DMS153 treated with DMSO at 0.1 percent for 48 hours (cell line): ENCODE measurements at regions not wholly inside any gene's neighbourhood (a gene's known extent, or its start where the extent isn't known, plus 50 kb on each side); places are given as distances from the start of the nearest gene placed in this dataset.
"Not testable (repeated sequence)": the region's sequence is repeated elsewhere in the genome, so short reads cannot be mapped to it uniquely, and the experiment has no call there.

Source experiments
- DNase-seq: peaks from one replicate; lab custom pipeline; 2025; ENCODE audit not compliant: unreplicated experiment; lab: John Stamatoyannopoulos, UW

GRCh38 chr16:88298833-88299745, 83.7 kb upstream of the ZNF469 start:
- no peak for DNase-seq

GRCh38 chr16:88299751-88300462, 82.9 kb upstream of the ZNF469 start:
- DNase-seq = no peak

- DNase-seq = no peak
These were observed 82.3 kb upstream of the ZNF469 start for GRCh38 chr16:88300463-88300835.

GRCh38 chr16:88301431-88301830, 81.3 kb upstream of the ZNF469 start:
- no peak for DNase-seq

GRCh38 chr16:88301886-88302285, 80.9 kb upstream of the ZNF469 start:
- DNase-seq = no peak

- DNase-seq = no peak
These were observed 80.1 kb upstream of the ZNF469 start for GRCh38 chr16:88302666-88303065.

- DNase-seq = no peak
These were observed 79.4 kb upstream of the ZNF469 start for GRCh38 chr16:88303405-88303804.

GRCh38 chr16:88303890-88304819, 78.6 kb upstream of the ZNF469 start:
- DNase-seq = no peak

- no peak for DNase-seq
These were observed 77.6 kb upstream of the ZNF469 start for GRCh38 chr16:88305176-88305575.

- DNase-seq = no peak
These were observed 76.3 kb upstream of the ZNF469 start for GRCh38 chr16:88306411-88306810.

GRCh38 chr16:88306860-88307545, 75.8 kb upstream of the ZNF469 start:
- no peak for DNase-seq

- no peak for DNase-seq
These were observed 74.2 kb upstream of the ZNF469 start for GRCh38 chr16:88308441-88309173.

GRCh38 chr16:88309174-88309907, 73.4 kb upstream of the ZNF469 start:
- DNase-seq = no peak

GRCh38 chr16:88309908-88310265, 72.9 kb upstream of the ZNF469 start:
- DNase-seq = no peak

- DNase-seq = no peak
These were observed 71.8 kb upstream of the ZNF469 start for GRCh38 chr16:88310796-88311605.

GRCh38 chr16:88311860-88312259, 70.9 kb upstream of the ZNF469 start:
- not testable (repeated sequence) for DNase-seq

GRCh38 chr16:88312732-88313131, 70.0 kb upstream of the ZNF469 start:
- no peak for DNase-seq

- DNase-seq = no peak
These were observed 67.7 kb upstream of the ZNF469 start for GRCh38 chr16:88314991-88315542.
